ENCODE measurements at regions not wholly inside any gene's neighbourhood (a gene's known extent, or its start where the extent isn't known, plus 50 kb on each side); places are given as distances from the start of the nearest gene placed in this dataset.
A peak's percentile ranks its signal among the peaks of the same experiment; 100 is the strongest.

- no peak overlapping the region for H2BK12ac ChIP-seq (ENCODE audit: insufficient read length, low read depth, low read length)
- 0 out of 2 replicates have a peak overlapping the region, but pooled peaks have one; percentile 31 for H3K14ac ChIP-seq (ENCODE audit: insufficient read depth, low read length)
- no peak overlapping the region for H2BK15ac ChIP-seq (ENCODE audit: low read depth, low read length)
- no peak overlapping the region for H3K18ac ChIP-seq (ENCODE audit: insufficient read length, low read depth, low read length)
- H3K4me3 Mint-ChIP-seq = no peak overlapping the region
- H4K91ac ChIP-seq (ENCODE audit: insufficient read length, low read depth, low read length) = no peak overlapping the region
- WGBS (ENCODE audit: extremely low coverage, insufficient read length, low lambda C conversion rate) = no CpG with 5 or more reads among the region's 5 CpGs
- no peak overlapping the region for H2BK120ac ChIP-seq (ENCODE audit: low read depth, low read length, poor library complexity, severe bottlenecking)
- H2AK5ac ChIP-seq (ENCODE audit: insufficient read length, low read length) = no peak overlapping the region
- no peak overlapping the region for H3K9ac ChIP-seq (ENCODE audit: extremely low read depth, insufficient read length, low read length)
- TF ChIP-seq CTCF (conservative IDR thresholded peaks at IDR 0.05) = no peak
- H3K4ac ChIP-seq (ENCODE audit: low read depth, low read length) = no peak overlapping the region; the same call in 1 of the 2 replicates
- H3K9me3 Mint-ChIP-seq = peaks cover 6 to 14% of the 10 kb centered on the region in 2 experiments; a peak in 4 of 5 replicates
- H3K79me2 ChIP-seq (ENCODE audit: insufficient read depth, low read length) = no peaks in the 10 kb centered on the region
- no peaks in the 10 kb centered on the region for H3K79me1 ChIP-seq (ENCODE audit: insufficient read depth, low read depth, low read length, poor library complexity, severe bottlenecking)
- no peak overlapping the region for H2AFZ ChIP-seq (ENCODE audit: low read length)
- H3K36me3 Mint-ChIP-seq (ENCODE audit: insufficient read depth in 1 of 3, low read depth in 3 of 3) = peaks cover 6 to 20% (median 6%) of the 10 kb centered on the region in 3 experiments; a peak in 5 of 7 replicates
- H3K4me1 ChIP-seq (ENCODE audit: insufficient read depth, low read length) = peaks cover 3% of the 10 kb centered on the region; the same call in 1 of the 2 replicates
- H3K23ac ChIP-seq (ENCODE audit: insufficient read length, low read depth, low read length) = no peak overlapping the region
- H3K27ac Mint-ChIP-seq = no peak overlapping the region
- H3K4me1 Mint-ChIP-seq = peaks cover 25 to 26% of the 10 kb centered on the region in 2 experiments
- no peaks in the 10 kb centered on the region for H3K27me3 ChIP-seq (ENCODE audit: insufficient read depth, low read length)
- DNase-seq = no peak
- H4K8ac ChIP-seq (replicated peaks; ENCODE audit: insufficient read length, low read depth, low read length) = no peak overlapping the region
- no peak overlapping the region for H3T11ph ChIP-seq (ENCODE audit: low read length)
- H3K4me2 ChIP-seq (ENCODE audit: insufficient read depth, insufficient read length, low read length) = no peak overlapping the region
- H2BK5ac ChIP-seq (ENCODE audit: insufficient read length, low read length) = no peak overlapping the region
- no peak overlapping the region for H3K56ac ChIP-seq (ENCODE audit: insufficient read length, low read depth, low read length)
- H3K9me3 ChIP-seq (ENCODE audit: control insufficient read depth, low read depth, low read length) = no peaks in the 10 kb centered on the region
- no peaks in the 10 kb centered on the region for H3K23me2 ChIP-seq (ENCODE audit: insufficient read length, low read depth, low read length, poor library complexity, severe bottlenecking)
- H4K20me1 ChIP-seq (ENCODE audit: control insufficient read depth, insufficient read depth, insufficient read length) = no peaks in the 10 kb centered on the region
- no peak overlapping the region for H3K27ac ChIP-seq (ENCODE audit: insufficient read length, low read depth, low read length)
- H3K27me3 Mint-ChIP-seq (ENCODE audit: low read depth) = no peaks in the 10 kb centered on the region; the same call in 1 of the 2 replicates
- H2BK20ac ChIP-seq (ENCODE audit: low read depth, low read length, poor library complexity, severe bottlenecking) = no peak overlapping the region
- no peak overlapping the region for H4K5ac ChIP-seq (ENCODE audit: insufficient read length, low read depth, low read length)
Observed at GRCh38 chr18:73959352-73959751, 188.3 kb downstream of the FBXO15 start.

All from H9 (cell line).